Liver (tissue), 8 donors: ENCODE measurements at regions not wholly inside any gene's neighbourhood (a gene's known extent, or its start where the extent isn't known, plus 50 kb on each side); places are given as distances from the start of the nearest gene placed in this dataset.

Experiments
- DNase-seq: peaks from one replicate; pipeline ENCODE4 v3.0.0-alpha.2; 2017; ENCODE audit warnings: low spot score
- H3K27ac ChIP-seq, 2 donors: one replicate each; pipeline ENCODE4 v1.7.0; 2013; ENCODE audit warnings: inconsistent platforms in 2 of 2, low read length in 2 of 2, control low read depth in 1 of 2, low read depth in 1 of 2, mild to moderate bottlenecking in 1 of 2
- H3K27me3 ChIP-seq, 4 donors: one replicate each; pipeline versions ENCODE4 v1.6.1 to v1.7.0; 2013; ENCODE audit warnings: low read length in 3 of 4, inconsistent platforms in 1 of 4, mild to moderate bottlenecking in 1 of 4, moderate library complexity in 1 of 4; ENCODE audit not compliant: control insufficient read depth in 4 of 4, insufficient read depth in 4 of 4
- H3K36me3 ChIP-seq, 4 donors: one replicate each; pipeline versions ENCODE4 v1.6.1 to v1.7.0; 2013; ENCODE audit warnings: low read length in 3 of 4, mild to moderate bottlenecking in 3 of 4, low read depth in 1 of 4, moderate library complexity in 1 of 4; ENCODE audit not compliant: control insufficient read depth in 4 of 4, insufficient read depth in 3 of 4
- H3K4me1 ChIP-seq, 4 donors: one replicate each; pipeline versions ENCODE4 v1.6.1 to v1.7.0; 2013; ENCODE audit warnings: low read length in 3 of 4, mild to moderate bottlenecking in 3 of 4, moderate library complexity in 1 of 4; ENCODE audit not compliant: control insufficient read depth in 4 of 4, insufficient read depth in 4 of 4
- H3K4me3 ChIP-seq, 3 donors: one replicate each; pipeline versions ENCODE4 v1.6.1 to v1.7.0; 2013; ENCODE audit warnings: low read length in 3 of 3, control low read depth in 1 of 3, low read depth in 1 of 3, mild to moderate bottlenecking in 1 of 3
- H3K9ac ChIP-seq, 2 donors: one replicate each; pipeline ENCODE4 v1.7.0; 2013; ENCODE audit warnings: low read length in 2 of 2, mild to moderate bottlenecking in 2 of 2, moderate library complexity in 2 of 2, control low read depth in 1 of 2, low read depth in 1 of 2
- H3K9me3 ChIP-seq, 4 donors: one replicate each; pipeline versions ENCODE4 v1.6.1 to v1.7.0; 2013; ENCODE audit warnings: low read length in 3 of 4; ENCODE audit not compliant: control insufficient read depth in 4 of 4
- ATF3 ChIP-seq: IDR thresholded peaks from 2 replicates; pipeline ENCODE4 v1.6.1; 2016; ENCODE audit warnings: antibody characterized with exemption
- CTCF ChIP-seq: fragments of 150-350 bp; IDR thresholded peaks from 2 replicates; pipeline ENCODE4 v1.5.1; 2017; ENCODE audit warnings: improper control_type of control experiment, low read depth, low read length; ENCODE audit not compliant: missing input control
- EGR1 ChIP-seq, 2 donors: IDR thresholded peaks; 2 replicates each; pipeline ENCODE4 v1.6.1; 2016 to 2018; ENCODE audit warnings: antibody characterized with exemption in 2 of 2, low read depth in 2 of 2
- FOXA1 ChIP-seq: IDR thresholded peaks from 2 replicates; pipeline ENCODE4 v1.6.1; 2016; ENCODE audit warnings: antibody characterized with exemption
- FOXA2 ChIP-seq: IDR thresholded peaks from 2 replicates; pipeline ENCODE4 v1.6.1; 2016; ENCODE audit warnings: antibody characterized with exemption
- GABPA ChIP-seq, 2 donors: IDR thresholded peaks in 1 of 2; conservative IDR thresholded peaks in 1 of 2; 2 replicates each; pipeline ENCODE4 v1.6.1; 2016; ENCODE audit warnings: antibody characterized with exemption in 2 of 2, mild to moderate bottlenecking in 1 of 2, moderate library complexity in 1 of 2
- HNF4A ChIP-seq, 2 donors: conservative IDR thresholded peaks; 2 replicates each; pipeline ENCODE4 v1.6.1; 2016; ENCODE audit warnings: antibody characterized with exemption in 2 of 2, mild to moderate bottlenecking in 2 of 2
- HNF4G ChIP-seq: IDR thresholded peaks from 2 replicates; pipeline ENCODE4 v1.6.1; 2016; ENCODE audit warnings: antibody characterized with exemption
- JUND ChIP-seq, 2 donors: IDR thresholded peaks; 2 replicates each; pipeline ENCODE4 v1.6.1; 2016; ENCODE audit warnings: antibody characterized with exemption in 2 of 2
- MAX ChIP-seq: IDR thresholded peaks from 2 replicates; pipeline ENCODE4 v1.6.1; 2016; ENCODE audit warnings: antibody characterized with exemption
- NR2F2 ChIP-seq: IDR thresholded peaks from 2 replicates; pipeline ENCODE4 v1.6.1; 2016; ENCODE audit warnings: antibody characterized with exemption
- RAD21 ChIP-seq, 2 donors: IDR thresholded peaks; 2 replicates each; pipeline ENCODE4 v1.6.1; 2016; ENCODE audit warnings: antibody characterized with exemption in 2 of 2, mild to moderate bottlenecking in 2 of 2
- REST ChIP-seq: IDR thresholded peaks from 2 replicates; pipeline ENCODE4 v1.6.1; 2016; ENCODE audit warnings: antibody characterized with exemption, mild to moderate bottlenecking
- RXRA ChIP-seq, 2 donors: IDR thresholded peaks; 2 replicates each; pipeline ENCODE4 v1.6.1; 2017 to 2018; ENCODE audit warnings: antibody characterized with exemption in 2 of 2, mild to moderate bottlenecking in 1 of 2
- SP1 ChIP-seq: IDR thresholded peaks from 2 replicates; pipeline ENCODE4 v1.6.1; 2018; ENCODE audit warnings: antibody characterized with exemption, mild to moderate bottlenecking
- TAF1 ChIP-seq: conservative IDR thresholded peaks from 2 replicates; pipeline ENCODE4 v1.6.1; 2016; ENCODE audit warnings: antibody characterized with exemption, mild to moderate bottlenecking
- ZBTB33 ChIP-seq: IDR thresholded peaks from 2 replicates; pipeline ENCODE4 v1.6.1; 2016; ENCODE audit warnings: antibody characterized with exemption
- WGBS: extraction: QIAGEN DNeasy Blood & Tissue Kit; methylation state at CpG from one replicate; pipeline ENCODE4 v1.1.7; 2013; 5-methylcytosine and 5-hydroxymethylcytosine counted together
- donor health status: healthy.
- donor health status: healthy.
- donor health status: healthy.
- donor health status: healthy.
- donor health status: healthy.

GRCh38 chr15:31498756-31499155, 172.1 kb downstream of the KLF13 start:
- TF ChIP-seq RAD21 (IDR thresholded peaks at IDR 0.05) (no peak), TAF1 (no peak), ZBTB33 (no peak), FOXA2 (no peak), JUND (IDR thresholded peaks at IDR 0.05) (no peak), RXRA (IDR thresholded peaks at IDR 0.05) (no peak), REST (no peak), ATF3 (no peak), HNF4G (no peak)
- no peaks in the 10 kb centered on the region for H3K9me3 ChIP-seq
- DNase-seq, result no peak
- no peaks in the 10 kb centered on the region for H3K4me1 ChIP-seq
- 94% methylated on average over 4 of the region's 4 CpGs for WGBS
- no peaks in the 10 kb centered on the region for H3K27me3 ChIP-seq
- no peak overlapping the region for H3K9ac ChIP-seq
- no peaks in the 10 kb centered on the region for H3K36me3 ChIP-seq
- no peak overlapping the region for H3K4me3 ChIP-seq
- no peak overlapping the region for H3K27ac ChIP-seq

- Histone ChIP-seq H3K27me3 (no peaks in the 10 kb centered on the region), H3K27ac (no peak overlapping the region), H3K4me1 (no peaks in the 10 kb centered on the region), H3K9me3 (no peaks in the 10 kb centered on the region), H3K4me3 (no peak overlapping the region), H3K36me3 (no peaks in the 10 kb centered on the region), H3K9ac (no peak overlapping the region)
- no peak for TF ChIP-seq ZBTB33
- TF ChIP-seq GABPA (IDR thresholded peaks at IDR 0.05 in 1 of 2, conservative IDR thresholded peaks at IDR 0.05 in 1 of 2), result no peak
- TF ChIP-seq CTCF, result no peak
- no peak for TF ChIP-seq TAF1
- TF ChIP-seq SP1, result no peak
- TF ChIP-seq ATF3, result no peak
- TF ChIP-seq RXRA (IDR thresholded peaks at IDR 0.05), result no peak
- no peak for TF ChIP-seq REST
- TF ChIP-seq RAD21 (IDR thresholded peaks at IDR 0.05), result no peak
- no peak for TF ChIP-seq FOXA1
- no peak for TF ChIP-seq MAX
- TF ChIP-seq HNF4G, result no peak
- TF ChIP-seq NR2F2, result no peak
- TF ChIP-seq EGR1 (IDR thresholded peaks at IDR 0.05; ENCODE audit: low read depth in 2 of 2), result no peak
- TF ChIP-seq FOXA2, result no peak
- TF ChIP-seq HNF4A (conservative IDR thresholded peaks at IDR 0.05), result no peak
- 91% methylated on average over 13 of the region's 13 CpGs for WGBS
- peak; percentile 14 for DNase-seq
Observed at GRCh38 chr15:31499236-31499952, 172.8 kb downstream of the KLF13 start.
